HG02981 (cell line): ENCODE measurements at regions not wholly inside any gene's neighbourhood (a gene's known extent, or its start where the extent isn't known, plus 50 kb on each side); places are given as distances from the start of the nearest gene placed in this dataset.
"Not testable (repeated sequence)": the region's sequence is repeated elsewhere in the genome, so short reads cannot be mapped to it uniquely, and the experiment has no call there.

Source experiments
- ATAC-seq: cut with Tn5 transposase; IDR thresholded peaks from one replicate; pipeline ENCODE4 v1.9.1; 2021; ENCODE audit warnings: mild to moderate bottlenecking, moderate library complexity; ENCODE audit not compliant: unreplicated experiment

DNA sequence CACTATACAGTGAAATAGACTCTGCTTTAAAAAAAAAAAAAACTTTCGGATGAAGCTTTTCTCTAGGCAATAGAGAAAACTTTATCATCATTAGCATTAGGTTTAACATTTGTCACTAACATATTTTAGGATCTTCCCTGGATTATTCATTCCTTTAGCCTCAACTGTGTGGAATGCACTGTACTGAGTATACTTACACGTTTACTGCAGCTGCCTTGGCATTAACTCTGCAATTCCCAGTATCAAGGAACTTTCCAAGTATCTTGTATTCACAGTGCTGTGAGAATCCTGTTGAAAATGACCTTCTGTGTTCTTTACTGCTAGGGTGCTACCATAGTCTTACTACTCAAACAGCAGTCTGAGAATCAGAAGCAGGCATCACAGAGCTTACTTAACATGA is 328.2 kb upstream of the COL3A1 start:
- ATAC-seq: no peak

DNA sequence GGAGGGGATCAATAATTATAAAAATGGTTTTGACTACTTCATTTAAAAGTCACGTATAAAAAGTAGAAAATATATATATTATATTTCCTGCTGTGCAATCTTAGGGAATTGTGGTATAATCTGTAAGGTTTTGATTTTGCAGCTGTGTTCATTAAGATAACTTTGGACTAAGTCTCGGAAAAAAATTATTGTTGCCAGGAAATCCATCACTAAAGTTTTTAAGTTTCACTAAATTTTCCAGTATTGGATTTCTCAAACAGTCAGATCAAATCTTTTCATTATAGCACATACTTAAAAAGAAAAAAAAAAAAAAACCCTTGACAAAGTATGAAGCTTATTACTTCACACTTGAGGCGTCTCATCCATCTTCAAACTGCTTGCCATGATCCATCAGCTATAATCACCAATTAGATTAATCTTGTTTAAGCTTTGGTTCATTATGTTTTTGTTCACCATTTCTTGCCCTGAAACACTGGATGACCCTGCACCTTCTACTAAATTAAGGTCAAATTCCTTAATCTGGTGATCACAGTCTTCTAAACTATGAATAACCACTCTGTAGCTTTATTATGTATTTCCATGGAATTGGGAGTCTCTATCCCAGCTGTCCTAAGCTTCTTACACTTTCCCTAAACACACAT is 326.6 kb upstream of the COL3A1 start:
- no peak for ATAC-seq

DNA sequence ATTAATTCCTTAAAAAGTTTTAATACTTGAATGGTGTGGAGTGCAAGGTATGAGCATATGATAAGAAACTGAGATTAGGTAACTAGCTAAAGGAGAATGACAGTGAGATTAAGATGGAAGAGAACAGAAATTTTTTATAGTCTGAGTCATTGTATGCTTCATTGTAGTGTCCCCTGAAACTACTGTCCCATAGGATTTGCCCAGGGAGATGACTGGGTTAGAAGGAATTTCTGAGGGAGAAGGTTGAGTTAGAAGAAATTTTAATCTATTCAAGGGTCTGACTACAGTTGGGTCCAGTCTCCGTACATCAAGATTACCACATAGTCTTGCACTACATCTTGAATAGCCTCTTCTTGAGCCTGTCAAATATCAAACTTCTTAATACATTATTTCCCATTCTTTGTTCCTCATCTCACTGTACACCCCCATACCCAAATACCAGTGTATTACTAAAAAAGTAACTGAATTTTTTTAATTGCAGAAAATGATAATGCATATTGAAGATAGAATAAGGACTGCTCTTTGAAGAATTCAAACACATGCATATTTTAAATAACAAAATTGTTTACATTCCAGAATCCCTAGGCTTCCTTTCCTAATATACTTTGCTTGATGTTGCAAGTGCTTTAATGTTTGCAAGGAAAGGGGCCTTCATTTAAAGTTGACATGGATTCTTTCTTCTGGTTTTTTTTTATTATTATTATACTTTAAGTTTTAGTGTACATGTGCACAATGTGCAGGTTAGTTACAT is 314.3 kb upstream of the COL3A1 start:
- ATAC-seq: no peak

DNA sequence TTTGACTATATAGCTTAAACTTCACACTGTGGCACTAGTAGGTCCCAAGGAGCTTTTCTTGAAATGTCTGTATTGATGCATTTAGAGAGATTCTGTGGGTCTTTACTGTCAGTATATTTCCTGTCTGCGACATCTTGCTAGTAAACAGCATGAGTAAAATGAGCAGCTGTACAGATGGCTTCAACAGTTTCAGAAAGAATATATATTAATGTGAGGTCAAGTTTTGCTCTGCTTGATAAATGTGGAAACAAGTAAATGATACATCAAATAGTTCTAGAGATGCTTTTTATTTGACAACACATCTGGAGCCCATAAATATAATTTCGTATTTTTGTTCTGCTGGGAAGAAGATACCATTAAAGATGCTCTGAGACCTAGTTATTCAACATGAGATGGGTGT is 310.9 kb upstream of the COL3A1 start:
- no peak for ATAC-seq

DNA sequence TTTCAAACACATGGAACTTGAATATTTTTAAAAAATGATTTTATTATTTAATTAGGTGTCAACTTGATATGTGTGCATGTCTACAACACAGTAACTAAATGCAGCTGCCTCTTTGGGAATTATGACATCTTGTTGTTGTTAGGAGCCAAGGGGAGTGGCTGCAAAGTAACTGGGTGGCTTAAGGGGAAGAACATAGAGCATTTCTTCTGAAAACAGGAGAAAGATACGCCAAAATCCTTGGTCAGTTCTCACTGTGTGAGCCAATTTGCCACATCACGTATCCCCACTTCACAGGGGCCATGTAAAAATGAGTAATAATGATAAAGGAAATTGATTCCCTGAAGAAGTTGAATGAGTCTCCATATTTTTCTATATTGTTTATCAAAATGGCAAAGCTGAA is 309.8 kb upstream of the COL3A1 start:
- no peak for ATAC-seq

DNA sequence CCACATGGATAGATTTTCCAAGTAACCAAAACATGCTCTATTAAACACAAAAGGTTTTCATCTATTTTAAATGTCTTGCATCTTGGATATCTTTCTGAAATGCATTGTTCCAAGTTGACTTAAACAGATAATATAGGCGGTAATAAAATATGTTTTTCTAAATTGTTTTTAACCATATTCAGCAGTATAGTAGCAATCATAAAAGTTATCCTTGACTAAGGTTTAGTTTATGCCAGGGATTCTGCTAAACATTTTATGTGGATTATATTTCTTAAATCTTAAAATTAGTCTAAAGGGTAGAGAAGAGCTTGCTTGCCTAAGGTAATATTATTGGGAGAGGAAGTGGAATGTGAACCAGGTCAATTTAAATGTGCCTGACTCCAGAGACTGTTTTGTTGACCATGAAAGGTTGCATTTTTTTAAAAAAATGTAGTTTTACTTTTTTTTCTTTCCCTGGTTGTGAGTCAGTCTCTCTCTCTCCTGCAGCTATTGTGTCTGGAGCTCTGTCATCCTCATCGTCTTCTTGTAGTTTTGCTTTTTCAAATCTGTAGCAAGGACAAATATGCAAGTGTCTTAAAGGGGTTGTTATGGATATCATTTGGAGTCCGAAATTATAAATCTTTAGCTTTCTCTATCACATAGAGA is 309.1 kb upstream of the COL3A1 start:
- no peak for ATAC-seq

DNA sequence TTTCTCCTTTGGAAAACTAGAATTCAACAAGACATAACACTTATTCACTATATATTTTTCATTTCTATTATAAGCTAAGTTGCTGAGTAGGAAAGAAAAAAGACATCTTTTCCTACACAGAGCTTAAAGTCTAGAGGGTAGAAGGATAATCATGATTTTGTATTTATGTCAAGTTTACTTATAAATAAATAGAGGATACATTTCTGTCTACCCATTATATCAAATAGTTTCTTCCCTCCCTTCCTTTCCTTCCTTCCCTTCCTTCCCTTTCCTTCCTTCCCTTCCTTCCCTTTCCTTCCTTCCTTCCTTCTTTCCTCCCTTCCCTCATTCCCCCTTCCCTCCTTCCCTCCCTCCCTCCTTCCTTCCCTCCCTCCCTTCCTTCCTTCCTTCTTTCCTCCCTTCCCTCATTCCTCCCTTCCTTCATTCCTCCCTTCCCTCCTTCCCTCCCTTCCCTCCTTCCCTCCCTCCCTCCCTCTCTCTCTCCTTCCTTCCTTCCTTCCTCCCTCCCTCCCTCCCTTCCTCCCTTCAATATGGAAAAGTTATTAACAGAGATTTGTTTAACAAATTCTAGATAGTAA is 308.4 kb upstream of the COL3A1 start:
- ATAC-seq: no peak

DNA sequence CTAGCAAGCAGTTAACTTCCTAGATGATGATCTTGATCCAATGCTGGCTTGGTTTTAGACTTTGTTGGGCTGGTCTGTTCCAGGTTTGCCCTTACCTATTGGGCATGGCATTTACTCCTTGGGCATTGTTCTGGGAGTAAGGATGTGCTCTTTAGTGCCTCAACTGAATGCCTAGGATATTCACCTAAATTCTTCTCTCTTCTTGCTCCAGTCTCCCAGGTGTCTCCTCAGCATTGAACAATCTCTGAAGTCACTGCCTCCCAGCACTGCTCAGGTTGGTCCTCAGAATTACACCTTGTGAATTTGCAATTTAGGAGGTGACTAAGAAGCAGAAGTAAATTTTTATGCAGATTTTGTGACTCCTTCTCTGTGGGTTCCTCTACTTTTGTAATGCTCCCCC is 307.7 kb upstream of the COL3A1 start:
- no peak for ATAC-seq

DNA sequence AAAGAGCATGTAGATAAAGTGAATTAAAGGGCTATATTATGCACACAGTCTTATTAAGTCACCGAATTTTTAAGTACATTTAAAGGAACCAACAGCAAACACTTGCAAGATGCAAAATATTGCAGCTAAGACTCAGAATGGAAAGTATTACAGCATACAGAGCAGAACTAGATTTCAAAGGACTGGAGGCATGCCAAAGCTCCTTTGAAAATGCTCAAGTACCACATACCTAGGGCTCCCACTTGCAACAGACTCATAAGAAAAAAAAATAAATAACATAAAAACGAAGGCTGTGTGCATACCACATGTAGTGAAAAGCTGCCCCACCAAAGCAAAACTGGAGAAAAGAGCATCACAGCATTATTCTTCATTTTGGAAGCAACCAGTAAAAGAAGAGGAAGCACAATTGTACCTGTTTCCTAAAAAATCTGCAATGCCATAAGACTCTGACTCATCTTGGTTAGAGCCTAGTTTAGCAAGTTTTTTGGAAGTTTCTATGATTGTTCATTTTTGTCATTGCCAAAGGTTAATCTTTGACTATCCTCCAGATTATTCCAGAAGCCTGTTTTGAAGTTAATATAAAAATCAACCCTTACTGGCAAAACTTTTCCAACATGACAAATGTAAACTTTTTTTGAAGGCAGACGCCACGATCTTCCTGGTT is 306.0 kb upstream of the COL3A1 start:
- ATAC-seq: no peak

DNA sequence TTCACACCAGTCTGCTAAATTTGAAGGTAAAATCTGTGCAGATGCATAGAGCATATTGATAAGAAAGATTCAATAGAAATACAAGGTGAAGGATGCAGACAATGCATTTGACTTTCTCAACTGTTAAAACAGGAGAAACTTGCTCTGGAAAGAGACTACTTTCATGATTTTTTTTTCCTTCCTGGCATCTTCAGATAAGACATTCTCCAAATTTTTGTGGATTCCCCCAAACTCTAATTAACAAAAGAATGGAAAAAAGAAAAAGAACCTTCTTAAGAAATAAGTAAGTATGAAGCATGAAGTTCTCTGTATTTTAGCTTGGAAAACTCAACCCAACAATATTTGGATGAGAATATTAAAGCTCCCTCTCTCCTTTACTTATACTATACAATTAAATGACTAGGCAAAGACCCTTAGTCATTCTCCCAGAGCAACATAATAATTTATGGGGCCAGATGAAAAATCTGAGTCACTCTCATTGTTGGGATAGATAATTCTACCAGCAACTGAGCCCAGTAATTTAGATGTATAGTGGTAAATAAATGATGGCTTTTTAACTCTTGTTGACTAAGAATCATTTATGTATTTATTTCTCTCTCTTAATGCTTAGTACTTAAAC is 298.7 kb upstream of the COL3A1 start:
- ATAC-seq: no peak

DNA sequence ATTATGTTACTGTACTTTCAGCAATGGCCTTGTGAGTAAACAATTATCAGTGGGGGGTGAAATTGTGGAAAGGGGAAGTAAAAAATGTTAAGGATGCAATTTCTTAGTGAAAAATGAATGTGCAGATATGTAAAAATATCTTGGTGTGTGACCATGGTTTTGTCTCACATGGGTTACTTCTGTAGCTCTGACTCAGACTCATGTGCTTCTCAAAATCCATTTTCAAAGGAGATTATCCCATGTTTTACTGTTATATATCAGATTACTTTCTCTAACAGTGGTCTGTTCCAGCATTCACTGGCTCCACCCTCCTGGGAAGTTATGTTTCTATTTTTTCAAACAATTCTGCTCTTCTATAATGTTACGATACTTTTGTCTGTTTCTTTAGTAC is 298.2 kb upstream of the COL3A1 start:
- no peak for ATAC-seq

DNA sequence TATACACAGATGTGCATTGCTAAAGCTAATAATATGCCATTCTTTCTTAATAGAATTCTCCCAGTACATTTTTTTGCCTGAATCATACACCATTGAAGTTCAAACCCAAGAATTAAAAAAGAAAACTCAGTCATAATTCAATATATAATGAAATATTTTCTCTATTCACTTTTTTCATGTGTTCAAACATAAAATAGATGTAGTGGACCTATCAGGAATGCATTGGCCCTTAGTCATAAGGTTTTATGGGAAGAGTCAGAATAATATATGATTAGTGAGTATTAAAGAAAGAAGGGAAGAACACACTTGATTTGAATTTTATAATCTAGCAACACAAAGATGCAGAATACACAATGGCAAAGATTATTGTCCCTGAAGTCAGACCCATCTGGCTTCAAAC is 297.0 kb upstream of the COL3A1 start:
- no peak for ATAC-seq

DNA sequence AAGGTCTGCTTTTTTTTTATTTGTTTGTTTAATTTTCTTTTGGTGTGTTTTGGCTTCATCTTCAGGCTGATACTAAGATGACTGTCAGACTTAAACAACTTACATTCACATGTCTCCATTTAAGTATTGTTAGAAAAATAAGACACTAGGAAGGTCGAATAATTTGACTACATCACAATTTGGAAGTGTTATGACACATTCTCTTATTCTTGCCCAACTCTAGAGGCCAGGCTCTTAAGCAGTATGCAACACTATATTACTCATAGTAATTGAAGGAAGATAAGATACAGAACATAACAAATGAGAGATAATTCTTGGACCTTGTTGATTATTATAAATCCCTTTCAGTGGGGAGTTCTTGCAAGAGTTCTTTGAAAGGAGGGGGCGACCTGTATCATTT is 295.3 kb upstream of the COL3A1 start:
- no peak for ATAC-seq

DNA sequence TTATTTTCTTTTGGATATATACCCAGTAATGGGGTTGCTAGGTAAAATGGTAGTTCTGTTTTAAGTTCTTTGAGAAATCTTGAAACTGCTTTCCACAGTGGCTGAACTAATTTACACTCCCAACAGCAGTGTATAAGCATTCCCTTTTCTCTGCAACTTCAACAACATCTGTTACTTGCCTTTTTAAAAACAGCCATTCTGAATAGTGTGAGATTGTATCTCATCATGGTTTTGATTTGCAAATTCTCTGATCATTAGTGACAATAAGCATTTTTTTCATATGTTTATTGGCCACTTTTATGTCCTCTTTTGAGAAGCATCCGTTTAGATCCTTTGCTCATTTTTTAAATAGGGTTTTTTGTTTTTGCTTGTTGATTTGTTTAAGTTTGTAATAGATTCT is 291.3 kb upstream of the COL3A1 start:
- no peak for ATAC-seq

DNA sequence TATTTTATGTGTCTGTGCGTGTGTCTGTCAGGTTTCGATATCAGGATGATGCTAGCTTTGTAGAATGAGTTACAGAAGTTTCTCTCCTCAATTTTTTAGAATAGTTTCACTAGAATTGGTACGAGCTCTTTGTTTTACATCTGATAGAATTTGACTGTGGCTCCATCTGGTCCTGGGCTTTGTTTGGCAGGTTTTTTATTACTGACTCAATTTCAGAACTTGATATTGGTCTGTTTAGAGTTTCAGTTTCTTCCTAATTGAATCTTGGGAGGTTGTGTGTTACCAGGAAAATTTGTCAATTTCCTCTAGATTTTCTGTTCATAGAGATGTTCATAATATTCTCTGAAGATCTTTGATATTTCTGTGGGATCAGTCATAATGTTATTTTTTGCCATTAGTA is 289.4 kb upstream of the COL3A1 start:
- no peak for ATAC-seq

DNA sequence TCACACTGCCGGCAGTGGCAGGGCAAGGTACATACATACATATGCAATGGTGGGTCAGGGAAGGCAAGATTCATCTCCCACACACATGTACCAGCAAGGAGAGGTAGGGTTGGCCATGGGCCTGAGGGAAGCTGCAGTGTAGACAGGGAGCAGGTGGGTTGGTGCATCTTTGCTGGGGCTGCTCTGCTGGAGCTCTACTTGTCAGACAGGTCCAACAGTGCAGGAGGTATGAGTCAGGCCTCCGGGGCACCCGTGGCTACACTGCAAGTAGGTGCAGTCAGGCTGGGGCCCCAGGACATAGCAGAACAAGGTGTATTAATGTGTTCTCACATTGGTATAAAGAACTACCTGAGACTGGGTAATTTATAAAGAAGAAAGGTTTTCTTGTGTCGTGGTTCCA is 281.1 kb upstream of the COL3A1 start:
- no peak for ATAC-seq

DNA sequence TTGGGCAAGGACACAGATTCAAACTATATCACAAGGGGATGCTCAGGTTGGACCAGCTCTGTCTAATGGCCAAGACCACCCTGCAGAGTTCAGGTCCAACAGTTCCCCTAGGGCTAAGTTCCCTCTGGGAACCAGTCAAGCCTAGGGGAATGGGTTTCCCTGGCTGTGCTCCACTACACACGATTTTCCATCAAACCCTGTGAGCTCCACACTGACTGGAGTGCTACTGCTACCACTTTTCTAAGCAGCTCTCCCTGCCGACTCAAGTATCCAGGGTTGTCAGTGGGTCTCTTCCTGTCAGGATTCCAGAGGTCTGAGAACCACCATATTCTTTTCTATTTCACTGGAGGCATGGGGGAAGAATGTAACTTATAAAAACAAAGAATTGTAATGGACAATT is 280.4 kb upstream of the COL3A1 start:
- ATAC-seq: no peak

DNA sequence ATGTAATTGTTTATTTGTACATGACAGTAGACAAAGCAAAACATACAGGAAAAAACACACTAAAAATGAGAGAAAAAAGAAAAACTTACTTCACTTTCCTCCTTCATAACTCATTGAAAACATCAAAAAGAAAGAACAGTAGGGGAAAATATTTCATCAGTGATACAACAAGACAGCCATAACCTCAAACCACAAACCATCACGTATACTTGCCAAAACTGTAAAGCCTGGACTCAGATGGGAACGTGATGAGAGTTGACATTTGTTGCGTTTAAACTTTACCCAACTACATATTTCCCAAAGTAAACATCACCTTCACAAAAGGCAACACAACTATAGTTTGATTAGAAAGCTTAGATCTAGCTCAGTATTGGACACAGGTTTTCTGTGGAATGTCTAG is 278.2 kb upstream of the COL3A1 start:
- no peak for ATAC-seq

DNA sequence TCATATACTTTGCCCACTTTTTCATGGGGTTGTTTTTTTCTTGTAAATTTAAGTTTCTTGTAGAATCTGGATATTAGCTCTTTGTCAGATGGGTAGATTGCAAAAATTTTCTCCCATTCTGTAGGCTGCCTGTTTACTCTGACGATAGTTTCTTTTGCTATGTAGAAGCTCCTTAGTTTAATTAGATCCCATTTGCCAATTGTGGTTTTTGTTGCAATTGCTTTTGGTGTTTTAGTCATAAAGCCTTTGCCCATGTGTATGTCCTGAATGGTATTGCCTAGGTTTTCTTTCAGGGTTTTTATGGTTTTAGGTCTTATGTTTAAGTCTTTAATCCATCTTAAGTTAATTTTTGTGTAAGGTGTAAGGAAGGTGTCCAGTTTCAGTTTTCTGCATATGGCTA is 276.0 kb upstream of the COL3A1 start:
- ATAC-seq: not testable (repeated sequence)

DNA sequence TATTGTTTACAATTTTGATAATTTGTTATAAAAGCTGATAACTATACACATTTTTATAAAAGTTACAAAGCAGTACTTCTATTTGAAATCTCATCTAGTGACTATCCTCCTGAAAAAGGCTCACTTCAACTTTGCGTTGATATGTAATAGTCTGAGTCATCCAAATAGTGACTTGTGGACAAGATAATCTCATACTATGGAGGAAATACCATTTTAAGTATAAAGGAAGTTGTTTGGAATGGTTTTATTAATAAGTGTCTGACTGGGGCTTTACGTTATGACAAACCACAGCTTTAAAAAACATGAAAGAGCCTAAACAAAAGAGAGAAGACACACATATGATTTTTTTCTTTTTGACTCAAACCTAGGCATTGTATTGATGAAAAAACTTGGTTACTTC is 272.3 kb upstream of the COL3A1 start:
- peak; percentile 73 for ATAC-seq

DNA sequence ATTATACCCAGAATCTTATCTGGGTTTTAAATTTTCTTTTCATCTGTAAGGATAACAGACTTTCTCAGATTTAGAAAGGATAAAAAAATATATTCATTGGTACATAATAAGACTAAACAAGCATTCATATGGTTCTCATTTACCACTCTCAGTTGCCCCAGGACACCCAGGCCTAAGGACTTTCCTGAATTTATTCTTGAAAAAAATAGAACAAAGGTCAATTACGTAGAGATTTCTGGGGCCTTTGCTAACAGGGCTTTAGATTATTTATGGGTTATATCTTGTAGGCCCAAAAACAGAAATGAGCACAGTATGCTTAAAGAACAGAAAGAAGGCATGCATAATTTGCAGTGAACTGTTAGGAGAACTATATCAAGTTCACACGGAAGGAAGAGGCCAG is 269.0 kb upstream of the COL3A1 start:
- ATAC-seq: no peak
